CD14-positive monocyte (primary cell): ENCODE measurements at regions not wholly inside any gene's neighbourhood (a gene's known extent, or its start where the extent isn't known, plus 50 kb on each side); places are given as distances from the start of the nearest gene placed in this dataset.

Experiments used
- DNase-seq, 3 donors: peaks; one replicate each; pipeline ENCODE4 v3.0.0-alpha.2; 2011 to 2022
- H2AFZ ChIP-seq: 2 replicates; pipeline ENCODE4 v1.6.0; 2012; ENCODE audit warnings: mild to moderate bottlenecking, low read depth, low read length, inconsistent platforms; ENCODE audit not compliant: insufficient read depth, poor library complexity, severe bottlenecking
- H3K27ac ChIP-seq, 2 donors: 1 replicate in 1 of 2; 2 replicates in 1 of 2; pipeline ENCODE4 v1.5.1; 2012 to 2013; ENCODE audit warnings: low read length in 2 of 2, control low read depth in 1 of 2, inconsistent platforms in 1 of 2, low read depth in 1 of 2, mild to moderate bottlenecking in 1 of 2
- H3K27me3 ChIP-seq, 2 donors: one replicate each; pipeline versions ENCODE4 v1.6.0 to v1.6.1; 2011 to 2013; ENCODE audit warnings: low read length in 2 of 2; ENCODE audit not compliant: control insufficient read depth in 2 of 2, insufficient read depth in 2 of 2
- H3K36me3 ChIP-seq, 2 donors: replicated peaks in 1 of 2; 1 replicate in 1 of 2; 2 replicates in 1 of 2; pipeline versions ENCODE4 v1.5.1 to v1.6.1; 2012 to 2013; ENCODE audit warnings: low read length in 2 of 2, control low read depth in 1 of 2, inconsistent platforms in 1 of 2, mild to moderate bottlenecking in 1 of 2; ENCODE audit not compliant: insufficient read depth in 2 of 2, control insufficient read depth in 1 of 2
- H3K4me1 ChIP-seq, 2 donors: 1 replicate in 1 of 2; 2 replicates in 1 of 2; pipeline versions ENCODE4 v1.5.1 to v1.6.1; 2012 to 2013; ENCODE audit warnings: low read length in 2 of 2, control low read depth in 1 of 2, inconsistent platforms in 1 of 2, mild to moderate bottlenecking in 1 of 2, moderate library complexity in 1 of 2; ENCODE audit not compliant: insufficient read depth in 2 of 2, control insufficient read depth in 1 of 2
- H3K4me2 ChIP-seq: replicated peaks from 2 replicates; pipeline ENCODE3; 2012; ENCODE audit warnings: low read length, moderate library complexity, mild to moderate bottlenecking; ENCODE audit not compliant: poor library complexity, severe bottlenecking; ENCODE audit errors: extremely low read depth
- H3K4me3 ChIP-seq, 3 experiments: fragments of 200-600 bp in 1 of 3; sonication (generic) in 1 of 3; replicated peaks in 1 of 3; 1 replicate in 2 of 3; 2 replicates in 1 of 3; pipeline ENCODE4 v1.5.1; 2011 to 2013; ENCODE audit warnings: low read length in 3 of 3, mild to moderate bottlenecking in 3 of 3, control low read depth in 2 of 3, low read depth in 2 of 3, inconsistent platforms in 1 of 3, moderate library complexity in 1 of 3
- H3K79me2 ChIP-seq: 2 replicates; pipeline ENCODE4 v1.6.0; 2012; ENCODE audit warnings: mild to moderate bottlenecking, control low read depth, inconsistent platforms, low read length, moderate library complexity; ENCODE audit not compliant: insufficient read depth
- H3K9ac ChIP-seq: 2 replicates; pipeline ENCODE4 v1.6.0; 2017; ENCODE audit warnings: low read length, mild to moderate bottlenecking; ENCODE audit not compliant: insufficient read depth, poor library complexity, severe bottlenecking
- H3K9me3 ChIP-seq, 2 donors: replicated peaks in 1 of 2; 1 replicate in 1 of 2; 2 replicates in 1 of 2; pipeline versions ENCODE4 v1.5.1 to v1.6.1; 2012 to 2013; ENCODE audit warnings: low read length in 2 of 2, control low read depth in 1 of 2; ENCODE audit not compliant: control insufficient read depth in 1 of 2, insufficient read depth in 1 of 2
- H4K20me1 ChIP-seq: 2 replicates; pipeline ENCODE4 v1.6.0; 2012; ENCODE audit warnings: mild to moderate bottlenecking, low read length, control low read depth, moderate library complexity; ENCODE audit not compliant: insufficient read depth
- H3K27ac Mint-ChIP-seq, 7 donors: one replicate each; pipeline ENCODE4 v1.8.0; 2020; ENCODE audit warnings: mild to moderate bottlenecking in 7 of 7, mixed read lengths in 7 of 7, moderate library complexity in 6 of 7, inconsistent platforms in 2 of 7
- H3K27me3 Mint-ChIP-seq, 3 donors: one replicate each; pipeline ENCODE4 v1.8.0; 2021 to 2022; ENCODE audit warnings: low read depth in 3 of 3, mild to moderate bottlenecking in 3 of 3, mixed read lengths in 3 of 3, moderate library complexity in 3 of 3, inconsistent platforms in 1 of 3
- H3K36me3 Mint-ChIP-seq, 2 donors: one replicate each; pipeline ENCODE4 v1.8.0; 2020; ENCODE audit warnings: mixed read lengths in 2 of 2, inconsistent platforms in 1 of 2, mild to moderate bottlenecking in 1 of 2
- H3K4me1 Mint-ChIP-seq: one replicate; pipeline ENCODE4 v1.8.0; 2020; ENCODE audit warnings: mild to moderate bottlenecking, mixed read lengths
- H3K4me3 Mint-ChIP-seq, 2 donors: one replicate each; pipeline ENCODE4 v1.8.0; 2020; ENCODE audit warnings: mild to moderate bottlenecking in 2 of 2, mixed read lengths in 2 of 2, moderate library complexity in 1 of 2
- H3K9me3 Mint-ChIP-seq, 7 donors: one replicate each; pipeline ENCODE4 v1.8.0; 2020 to 2022; ENCODE audit warnings: mixed read lengths in 7 of 7, mild to moderate bottlenecking in 6 of 7, moderate library complexity in 6 of 7, inconsistent platforms in 2 of 7
- CTCF ChIP-seq: fragments of 200-600 bp; IDR thresholded peaks from one replicate; pipeline ENCODE4 v1.8.0; 2022; ENCODE audit warnings: antibody characterized with exemption, mild to moderate bottlenecking
- WGBS: methylation state at CpG from one replicate; pipeline ENCODE4 v1.1.5; 2013; ENCODE audit warnings: missing lambda C conversion rate; ENCODE audit not compliant: insufficient coverage; 5-methylcytosine and 5-hydroxymethylcytosine counted together
- intact Hi-C, 2 donors: fragments of 100-400 bp; cut with micrococcal nuclease; formaldehyde crosslinking; loops; one replicate each; pipeline versions ENCODE4 v1.15.0 to v1.15.1; 2023

- Mint-ChIP-seq H3K27me3 (peaks cover 1 to 7% (median 2%) of the 10 kb centered on the region in 3 donors), H3K27ac (no peak overlapping the region), H3K36me3 (no peaks in the 10 kb centered on the region), H3K4me3 (no peak overlapping the region), H3K4me1 (no peaks in the 10 kb centered on the region), H3K9me3 (peaks cover 0 to 1% (median 0%) of the 10 kb centered on the region in 7 donors)
- WGBS: no CpG with 5 or more reads among the region's 4 CpGs
- H3K36me3 ChIP-seq: no peaks in the 10 kb centered on the region
- intact Hi-C loops: no loop called here
- H3K9me3 ChIP-seq: no peaks in the 10 kb centered on the region
- no peaks in the 10 kb centered on the region for H3K79me2 ChIP-seq
- no peak overlapping the region for H3K27ac ChIP-seq
- H3K4me1 ChIP-seq: no peaks in the 10 kb centered on the region
- H3K4me3 ChIP-seq: no peak overlapping the region
- H2AFZ ChIP-seq: no peak overlapping the region
- TF ChIP-seq CTCF: no peak
- no peaks in the 10 kb centered on the region for H4K20me1 ChIP-seq
- no peak overlapping the region for H3K4me2 ChIP-seq
- H3K27me3 ChIP-seq: peaks cover 0 to 4% of the 10 kb centered on the region in 2 donors
- no peak overlapping the region for H3K9ac ChIP-seq
- no peak for DNase-seq
These were observed 1144.1 kb downstream of the GATA3 start for GRCh38 chr10:9198611-9199010.

- H3K27ac Mint-ChIP-seq: no peak overlapping the region
- Histone ChIP-seq H3K27me3 (no peaks in the 10 kb centered on the region), H3K36me3 (no peaks in the 10 kb centered on the region), H3K4me2 (no peak overlapping the region), H3K9me3 (no peaks in the 10 kb centered on the region), H2AFZ (no peak overlapping the region), H4K20me1 (no peaks in the 10 kb centered on the region), H3K9ac (no peak overlapping the region), H3K4me1 (no peaks in the 10 kb centered on the region), H3K27ac (no peak overlapping the region), H3K4me3 (no peak overlapping the region), H3K79me2 (no peaks in the 10 kb centered on the region)
- DNase-seq: no peak
- intact Hi-C loops: loop anchor here in 1 of 2 donors (5.0 kb wide), 1 partner anchor 1333 kb away; no protein-coding TSS in a partner anchor
- no CpG with 5 or more reads among the region's 1 CpG for WGBS
- H3K9me3 Mint-ChIP-seq: no peaks in the 10 kb centered on the region
- no peaks in the 10 kb centered on the region for H3K4me1 Mint-ChIP-seq
- H3K4me3 Mint-ChIP-seq: no peak overlapping the region
- peaks cover 4 to 6% (median 4%) of the 10 kb centered on the region in 3 donors for H3K27me3 Mint-ChIP-seq
- TF ChIP-seq CTCF: no peak
- no peaks in the 10 kb centered on the region for H3K36me3 Mint-ChIP-seq
These were observed 1151.1 kb downstream of the GATA3 start for GRCh38 chr10:9205558-9205957.
